GM19240 (cell line): ENCODE measurements at regions not wholly inside any gene's neighbourhood (a gene's known extent, or its start where the extent isn't known, plus 50 kb on each side); places are given as distances from the start of the nearest gene placed in this dataset.

Experiments
- DNase-seq: peaks from one replicate; pipeline ENCODE4 v3.0.0; 2011; ENCODE audit warnings: low spot score; ENCODE audit not compliant: insufficient read length

- DNase-seq = no peak
Observed at GRCh38 chr20:24378661-24379483, 90.6 kb upstream of the SYNDIG1 start.

DNA sequence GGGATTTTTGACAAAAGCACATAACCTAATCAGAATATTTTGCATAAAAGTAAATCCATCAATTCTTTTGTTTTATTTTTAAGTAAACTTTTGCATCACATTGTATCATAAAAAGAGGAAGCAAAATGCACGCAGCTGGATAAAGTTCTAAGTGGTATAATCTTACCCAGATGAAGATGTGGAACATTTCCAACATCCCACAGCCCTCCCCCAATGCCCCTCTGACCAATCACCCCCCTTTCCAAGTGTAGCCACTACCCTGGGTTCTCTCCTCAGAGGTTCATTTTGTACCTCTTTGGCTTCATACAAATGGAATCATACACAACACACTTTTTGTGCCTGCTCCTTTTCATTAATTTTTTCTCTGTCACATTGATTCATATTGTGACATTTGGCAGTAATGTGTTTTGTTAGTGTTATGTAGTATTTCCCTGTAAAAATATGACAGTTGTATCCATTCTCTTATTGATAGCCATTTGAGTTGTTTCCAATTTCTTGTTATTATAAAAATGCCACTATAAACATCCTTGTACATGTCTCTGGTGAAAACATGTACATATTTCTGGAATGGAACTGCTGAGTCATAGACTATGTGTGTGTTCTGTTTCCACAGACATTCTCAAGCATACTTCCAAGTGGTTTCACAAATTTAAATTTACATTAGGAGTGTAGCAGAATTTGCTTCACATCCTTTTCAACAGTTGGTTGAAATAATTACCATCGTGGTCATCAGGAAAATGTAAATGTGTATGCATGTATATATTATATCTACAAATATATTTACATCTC, 92.9 kb upstream of the SYNDIG1 start:
- no peak for DNase-seq

DNA sequence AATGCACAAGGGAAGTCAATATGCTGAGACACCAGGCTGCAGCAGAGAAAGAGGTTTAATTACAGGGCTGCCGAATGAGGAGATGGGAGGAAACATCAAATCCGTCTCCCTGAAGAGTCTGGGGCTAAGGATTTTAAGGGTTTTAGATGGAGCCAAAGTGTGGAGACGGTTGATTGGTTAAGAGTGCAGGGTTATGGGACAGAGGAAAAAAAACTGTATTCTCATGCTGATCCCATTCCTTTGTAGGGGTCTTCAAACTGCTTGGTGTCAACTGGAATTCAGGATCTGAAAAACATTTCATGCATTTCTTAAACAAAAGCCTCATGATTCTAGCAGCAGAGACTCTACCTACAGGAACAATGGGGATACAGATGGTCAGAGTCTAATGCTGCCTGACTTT, 96.1 kb upstream of the SYNDIG1 start:
- no peak for DNase-seq

GRCh38 chr20:24370911-24371695, 98.3 kb upstream of the SYNDIG1 start:
- no peak for DNase-seq

DNA sequence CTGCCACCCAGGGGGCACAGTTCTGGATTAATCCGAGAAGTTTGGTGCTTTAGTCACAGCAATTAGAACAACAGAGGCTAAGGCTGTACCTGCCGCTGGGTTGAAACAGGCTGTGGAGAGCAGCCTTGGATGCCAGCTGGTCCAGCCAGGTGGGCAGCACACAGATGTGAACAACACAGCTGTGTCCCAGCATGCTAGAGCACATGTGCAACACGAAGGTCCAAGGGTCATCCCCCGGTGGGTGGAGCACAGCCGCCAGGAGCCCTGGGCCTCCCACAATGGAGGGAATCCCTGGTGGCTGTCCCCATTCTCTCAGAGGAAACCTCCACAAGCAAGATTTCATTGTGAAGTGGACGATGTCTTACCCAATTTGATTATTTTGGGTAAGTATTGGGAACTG, 99.2 kb upstream of the SYNDIG1 start:
- DNase-seq = no peak

- DNase-seq = no peak
Observed at GRCh38 chr20:24368253-24368652, 101.2 kb upstream of the SYNDIG1 start.

- DNase-seq = no peak
Observed at GRCh38 chr20:24366336-24367004, 103.0 kb upstream of the SYNDIG1 start.

DNA sequence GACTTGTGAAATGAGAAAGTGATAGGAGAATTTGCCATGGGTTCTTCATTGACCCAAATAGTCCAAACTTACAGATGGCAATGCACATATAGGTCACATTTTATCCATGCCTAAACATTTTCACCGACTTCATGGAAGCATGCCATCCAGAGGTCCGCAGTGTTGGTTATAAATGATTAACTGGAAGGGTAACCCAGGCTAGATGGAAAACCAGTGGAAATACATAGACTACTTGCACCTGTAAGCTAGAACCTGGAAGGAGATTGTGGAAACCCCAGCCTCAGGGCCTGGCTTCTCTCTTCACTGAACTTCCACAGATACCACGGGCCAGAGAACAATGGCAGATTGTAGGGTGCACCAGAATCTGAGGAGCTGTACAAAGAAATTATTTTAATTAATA, 103.8 kb upstream of the SYNDIG1 start:
- no peak for DNase-seq

DNA sequence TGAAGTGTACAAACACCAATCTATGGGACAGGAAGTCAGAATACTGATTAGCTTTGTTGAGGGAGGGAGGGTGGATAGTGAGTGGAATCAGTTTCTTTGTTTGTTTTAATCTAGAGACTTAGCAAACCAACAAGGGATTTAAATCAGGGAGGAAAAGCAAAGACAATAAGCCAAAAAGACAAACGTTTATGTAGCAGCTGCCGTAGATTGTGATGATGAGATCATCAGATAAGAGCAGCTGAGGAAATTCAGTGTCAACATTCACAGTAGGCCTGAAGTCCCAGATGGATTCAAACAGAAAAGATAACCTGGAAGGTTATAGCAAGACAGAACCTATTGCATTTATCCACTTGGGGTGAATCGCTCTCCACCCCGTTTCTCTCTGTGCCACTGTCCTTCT, 104.9 kb upstream of the SYNDIG1 start:
- no peak for DNase-seq

DNA sequence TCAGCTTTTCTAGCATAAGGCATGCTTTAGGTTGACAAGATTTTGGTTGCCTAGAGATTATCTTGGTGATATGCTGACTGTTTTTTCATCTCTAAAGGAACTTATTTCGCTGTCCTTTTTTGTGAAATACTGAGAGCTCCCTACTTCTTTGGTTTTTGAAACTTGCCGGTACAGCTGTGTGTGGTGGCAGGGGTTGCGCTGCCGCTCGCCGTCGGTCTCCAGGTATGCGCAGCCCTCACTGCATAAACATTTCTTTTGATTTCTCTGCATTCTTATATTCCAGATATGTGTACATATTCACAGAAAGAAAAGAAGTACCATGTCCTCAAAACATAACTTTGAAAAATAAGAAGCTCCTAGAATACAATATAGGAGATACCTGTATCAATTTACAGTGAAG, 106.4 kb upstream of the SYNDIG1 start:
- no peak for DNase-seq

- no peak for DNase-seq
Observed at GRCh38 chr20:24362080-24362479, 107.3 kb upstream of the SYNDIG1 start.

- DNase-seq = no peak
Observed at GRCh38 chr20:24361541-24361940, 107.9 kb upstream of the SYNDIG1 start.

DNA sequence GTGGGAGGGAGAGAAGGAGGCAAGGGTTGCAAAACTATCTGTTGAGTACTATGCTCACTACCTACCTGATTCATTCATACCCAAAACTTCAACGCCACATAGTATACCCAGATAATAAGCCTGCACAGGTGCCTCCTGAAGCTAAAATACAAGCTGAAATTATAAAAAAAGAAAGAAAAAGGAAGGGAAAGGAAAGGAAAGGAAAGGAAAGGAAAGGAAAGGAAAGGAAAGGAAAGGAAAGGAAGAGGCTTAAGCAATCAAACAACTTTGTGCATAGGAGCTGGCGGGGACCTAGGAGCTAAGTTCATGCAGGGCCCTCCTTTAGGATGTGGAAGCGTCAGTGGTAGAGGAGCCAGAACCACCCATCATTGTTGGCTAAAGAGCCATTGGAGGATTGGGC, 108.9 kb upstream of the SYNDIG1 start:
- DNase-seq = no peak

GRCh38 chr20:24359321-24360027, 110.0 kb upstream of the SYNDIG1 start:
- no peak for DNase-seq

- no peak for DNase-seq
Observed at GRCh38 chr20:24357931-24358330, 111.5 kb upstream of the SYNDIG1 start.

DNA sequence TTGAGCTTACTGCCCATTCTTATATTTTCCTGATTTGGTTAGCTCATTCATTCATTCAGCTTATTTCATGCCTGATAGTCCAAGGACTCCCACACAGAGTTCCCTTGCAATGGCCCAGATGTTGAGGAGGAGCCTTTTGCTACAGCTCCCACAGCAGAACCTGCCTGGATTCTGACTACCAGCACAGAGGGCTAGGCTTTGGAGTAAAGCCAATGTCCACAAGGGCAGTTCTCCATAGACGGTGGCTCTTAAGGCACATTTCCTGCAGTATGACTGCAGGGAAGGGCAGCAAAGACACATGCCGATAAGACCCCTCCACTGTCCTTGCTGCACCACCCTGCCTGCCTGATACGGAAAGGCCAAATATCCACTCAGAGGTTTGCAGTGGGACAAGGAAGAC, 112.3 kb upstream of the SYNDIG1 start:
- DNase-seq = no peak

- no peak for DNase-seq
Observed at GRCh38 chr20:24353135-24353690, 116.2 kb upstream of the SYNDIG1 start.

GRCh38 chr20:24350923-24351368, 118.5 kb upstream of the SYNDIG1 start:
- DNase-seq = no peak

- no peak for DNase-seq
Observed at GRCh38 chr20:24341781-24342180, 127.6 kb upstream of the SYNDIG1 start.

GRCh38 chr20:24340933-24341332, 128.5 kb upstream of the SYNDIG1 start:
- DNase-seq = no peak
